Smooth muscle cell (in vitro differentiated cells): ENCODE measurements at regions not wholly inside any gene's neighbourhood (a gene's known extent, or its start where the extent isn't known, plus 50 kb on each side); places are given as distances from the start of the nearest gene placed in this dataset.

Experiments
- DNase-seq: peaks from one replicate; lab custom pipeline; 2025; ENCODE audit not compliant: unreplicated experiment; lab: John Stamatoyannopoulos, UW
- H2AFZ ChIP-seq: fragments of 200-600 bp; sonication (generic); 2 replicates; pipeline ENCODE4 v1.6.0; 2016; ENCODE audit warnings: antibody characterized with exemption, low read depth, mild to moderate bottlenecking
- H3F3A ChIP-seq: fragments of 200-600 bp; sonication (generic); 2 replicates; pipeline ENCODE4 v1.6.0; 2017; ENCODE audit warnings: antibody characterized with exemption, low read depth
- H3K27ac ChIP-seq: fragments of 200-600 bp; sonication (generic); 2 replicates; pipeline ENCODE4 v1.5.1; 2016; ENCODE audit warnings: low read depth, mild to moderate bottlenecking
- H3K27me3 ChIP-seq: fragments of 200-600 bp; sonication (generic); 2 replicates; pipeline ENCODE4 v1.6.1; 2016; ENCODE audit warnings: low read depth, mild to moderate bottlenecking
- H3K36me3 ChIP-seq: fragments of 200-600 bp; sonication (generic); 2 replicates; pipeline ENCODE4 v1.5.1; 2016; ENCODE audit warnings: low read depth
- H3K4me1 ChIP-seq: fragments of 200-600 bp; sonication (generic); 2 replicates; pipeline ENCODE4 v1.5.1; 2016; ENCODE audit warnings: low read depth
- H3K4me2 ChIP-seq: fragments of 200-600 bp; sonication (generic); 2 replicates; pipeline ENCODE4 v1.6.0; 2016; ENCODE audit warnings: mild to moderate bottlenecking
- H3K4me3 ChIP-seq: fragments of 200-600 bp; sonication (generic); 2 replicates; pipeline ENCODE4 v1.5.1; 2016; ENCODE audit warnings: mild to moderate bottlenecking
- H3K79me2 ChIP-seq: fragments of 200-600 bp; sonication (generic); 2 replicates; pipeline ENCODE4 v1.6.0; 2016; ENCODE audit warnings: low read depth, mild to moderate bottlenecking
- H3K9ac ChIP-seq: fragments of 200-600 bp; sonication (generic); 2 replicates; pipeline ENCODE4 v1.6.0; 2016; ENCODE audit warnings: low read depth
- H3K9me3 ChIP-seq: fragments of 200-600 bp; sonication (generic); replicated peaks from 2 replicates; pipeline ENCODE4 v1.5.1; 2016; ENCODE audit warnings: low read depth
- H4K20me1 ChIP-seq: fragments of 200-600 bp; sonication (generic); 2 replicates; pipeline ENCODE4 v1.6.0; 2016; ENCODE audit warnings: low read depth
- WGBS: methylation state at CpG from one replicate; pipeline ENCODE4 v1.1.7; 2016; ENCODE audit warnings: low lambda C conversion rate; 5-methylcytosine and 5-hydroxymethylcytosine counted together
- TF ChIP-seq, protein P1 (sequence below): fragments of 200-600 bp; sonication (generic); IDR thresholded peaks from 2 replicates; pipeline ENCODE4 v1.5.1; 2017; ENCODE audit warnings: borderline replicate concordance, mild to moderate bottlenecking, antibody characterized with exemption; ENCODE audit not compliant: insufficient read depth, poor library complexity, severe bottlenecking

DNA sequence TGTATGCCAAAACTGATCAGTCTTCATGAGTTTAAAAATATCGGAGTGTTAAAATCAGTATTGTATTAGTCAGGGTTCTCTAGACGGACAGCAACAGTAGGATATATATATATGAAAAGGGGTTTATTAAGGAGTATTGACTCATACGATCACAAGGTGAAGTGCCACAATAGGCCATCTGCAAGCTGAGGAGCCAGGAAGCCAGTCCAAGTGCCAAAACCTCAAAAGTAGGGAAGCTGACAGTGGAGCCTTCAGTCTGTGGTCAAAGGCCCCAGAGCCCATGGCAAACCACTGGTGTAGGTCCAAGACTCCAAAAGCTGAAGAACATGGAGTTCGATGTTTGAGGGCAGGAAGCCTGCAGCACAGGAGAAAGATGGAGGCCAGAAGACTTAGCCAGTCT is 391.0 kb upstream of the CADM2 start:
- H4K20me1 ChIP-seq: no peaks in the 10 kb centered on the region
- no peaks in the 10 kb centered on the region for H3F3A ChIP-seq
- H3K4me2 ChIP-seq: no peak overlapping the region
- no peak overlapping the region for H3K4me3 ChIP-seq
- H3K4me1 ChIP-seq: no peaks in the 10 kb centered on the region
- no peak overlapping the region for H3K27ac ChIP-seq
- H3K9me3 ChIP-seq: no peaks in the 10 kb centered on the region
- DNase-seq: no peak
- TF ChIP-seq, protein P1, sequence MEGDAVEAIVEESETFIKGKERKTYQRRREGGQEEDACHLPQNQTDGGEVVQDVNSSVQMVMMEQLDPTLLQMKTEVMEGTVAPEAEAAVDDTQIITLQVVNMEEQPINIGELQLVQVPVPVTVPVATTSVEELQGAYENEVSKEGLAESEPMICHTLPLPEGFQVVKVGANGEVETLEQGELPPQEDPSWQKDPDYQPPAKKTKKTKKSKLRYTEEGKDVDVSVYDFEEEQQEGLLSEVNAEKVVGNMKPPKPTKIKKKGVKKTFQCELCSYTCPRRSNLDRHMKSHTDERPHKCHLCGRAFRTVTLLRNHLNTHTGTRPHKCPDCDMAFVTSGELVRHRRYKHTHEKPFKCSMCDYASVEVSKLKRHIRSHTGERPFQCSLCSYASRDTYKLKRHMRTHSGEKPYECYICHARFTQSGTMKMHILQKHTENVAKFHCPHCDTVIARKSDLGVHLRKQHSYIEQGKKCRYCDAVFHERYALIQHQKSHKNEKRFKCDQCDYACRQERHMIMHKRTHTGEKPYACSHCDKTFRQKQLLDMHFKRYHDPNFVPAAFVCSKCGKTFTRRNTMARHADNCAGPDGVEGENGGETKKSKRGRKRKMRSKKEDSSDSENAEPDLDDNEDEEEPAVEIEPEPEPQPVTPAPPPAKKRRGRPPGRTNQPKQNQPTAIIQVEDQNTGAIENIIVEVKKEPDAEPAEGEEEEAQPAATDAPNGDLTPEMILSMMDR: no peak
- H2AFZ ChIP-seq: no peak overlapping the region
- H3K27me3 ChIP-seq: no peaks in the 10 kb centered on the region
- no peak overlapping the region for H3K9ac ChIP-seq
- no peaks in the 10 kb centered on the region for H3K36me3 ChIP-seq
- no peaks in the 10 kb centered on the region for H3K79me2 ChIP-seq
- 94% methylated on average over 4 of the region's 4 CpGs for WGBS

DNA sequence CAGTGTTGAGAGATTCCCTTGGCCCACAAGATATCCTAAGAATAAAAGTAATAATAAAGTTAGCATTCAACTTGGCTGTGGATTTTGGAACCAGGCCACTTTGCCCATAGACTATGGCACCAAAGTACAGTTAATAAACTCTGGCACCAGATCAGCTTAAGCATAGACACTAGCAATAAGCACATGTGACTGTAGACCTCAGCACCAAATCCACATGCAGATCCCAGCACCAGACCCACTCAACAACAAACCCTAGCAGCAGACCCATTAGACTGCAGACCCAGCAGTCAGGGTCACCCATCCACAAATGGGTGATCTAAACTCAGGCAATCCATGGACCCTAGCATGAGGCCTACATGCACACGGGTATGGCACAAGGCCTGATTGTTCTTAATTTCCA is 384.8 kb upstream of the CADM2 start:
- Histone ChIP-seq H3F3A (no peaks in the 10 kb centered on the region), H4K20me1 (no peaks in the 10 kb centered on the region), H3K36me3 (no peaks in the 10 kb centered on the region), H3K79me2 (no peaks in the 10 kb centered on the region), H3K9me3 (no peaks in the 10 kb centered on the region), H3K27ac (no peak overlapping the region), H3K27me3 (no peaks in the 10 kb centered on the region), H3K9ac (no peak overlapping the region), H2AFZ (no peak overlapping the region), H3K4me2 (no peak overlapping the region), H3K4me1 (no peaks in the 10 kb centered on the region), H3K4me3 (no peak overlapping the region)
- no peak for DNase-seq
- TF ChIP-seq, protein P1: no peak
- WGBS: 85% methylated on average over 1 of the region's 1 CpG

DNA sequence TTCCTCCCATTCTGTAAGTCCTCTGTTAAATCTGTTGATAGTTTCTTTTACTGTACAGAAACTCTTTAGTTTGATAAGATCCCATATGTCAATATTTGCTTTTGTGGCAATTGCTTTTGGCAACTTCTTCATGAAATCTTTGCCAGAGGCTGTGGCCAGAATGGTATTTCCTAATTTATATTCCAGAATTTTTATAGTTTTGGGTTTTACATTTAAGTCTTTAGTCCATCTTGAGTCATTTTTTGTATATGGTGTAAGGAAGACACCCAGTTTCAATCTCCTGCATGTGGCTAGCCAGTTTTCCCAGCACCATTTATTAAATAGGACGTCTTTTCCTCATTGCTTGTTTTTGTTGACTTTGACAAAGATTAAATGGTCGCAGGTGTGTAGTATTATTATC is 372.4 kb upstream of the CADM2 start:
- H3K4me1 ChIP-seq: no peaks in the 10 kb centered on the region
- H3K27ac ChIP-seq: no peak overlapping the region
- TF ChIP-seq, protein P1: no peak
- no peak for DNase-seq
- no peak overlapping the region for H3K9ac ChIP-seq
- no peaks in the 10 kb centered on the region for H3K27me3 ChIP-seq
- no peak overlapping the region for H2AFZ ChIP-seq
- no peaks in the 10 kb centered on the region for H4K20me1 ChIP-seq
- H3K79me2 ChIP-seq: no peaks in the 10 kb centered on the region
- H3K4me3 ChIP-seq: no peak overlapping the region
- no peaks in the 10 kb centered on the region for H3K36me3 ChIP-seq
- H3F3A ChIP-seq: no peaks in the 10 kb centered on the region
- H3K9me3 ChIP-seq: no peaks in the 10 kb centered on the region
- 45% methylated on average over 2 of the region's 2 CpGs for WGBS
- H3K4me2 ChIP-seq: no peak overlapping the region

DNA sequence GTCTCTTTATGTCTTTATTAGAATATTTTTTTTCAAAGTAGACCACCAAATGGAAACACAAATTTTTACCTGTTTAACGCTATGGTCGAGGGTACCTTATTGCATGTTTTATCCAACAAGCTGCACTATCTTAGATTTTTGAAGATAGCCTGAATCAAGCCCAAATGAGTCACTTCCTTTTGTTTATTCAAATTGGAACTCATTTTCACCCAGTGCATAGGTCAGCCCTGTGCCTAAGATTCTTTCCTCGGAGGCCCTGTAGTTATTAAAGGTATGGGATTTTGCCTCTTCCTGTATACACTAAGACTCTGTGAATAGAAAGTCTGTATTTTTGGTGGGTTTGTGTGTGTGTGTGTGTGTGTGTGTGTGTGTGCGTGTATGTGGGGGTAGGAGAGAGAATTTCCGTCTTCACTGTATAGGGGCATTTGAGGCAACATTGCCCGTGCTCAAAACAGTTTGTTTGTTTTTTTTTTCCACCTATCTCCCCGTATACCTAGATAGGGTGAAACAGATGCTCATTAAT is 358.0 kb upstream of the CADM2 start:
- H4K20me1 ChIP-seq: no peaks in the 10 kb centered on the region
- H3K4me3 ChIP-seq: no peak overlapping the region
- H3F3A ChIP-seq: no peaks in the 10 kb centered on the region
- H3K9ac ChIP-seq: no peak overlapping the region
- no peaks in the 10 kb centered on the region for H3K79me2 ChIP-seq
- no peaks in the 10 kb centered on the region for H3K36me3 ChIP-seq
- no peak for DNase-seq
- H3K27ac ChIP-seq: no peak overlapping the region
- no peak overlapping the region for H3K4me2 ChIP-seq
- H3K4me1 ChIP-seq: no peaks in the 10 kb centered on the region
- no peaks in the 10 kb centered on the region for H3K9me3 ChIP-seq
- WGBS: 82% methylated on average over 7 of the region's 7 CpGs
- TF ChIP-seq, protein P1: no peak
- H2AFZ ChIP-seq: no peak overlapping the region
- no peaks in the 10 kb centered on the region for H3K27me3 ChIP-seq
